ENCODE measurements at regions not wholly inside any gene's neighbourhood (a gene's known extent, or its start where the extent isn't known, plus 50 kb on each side); places are given as distances from the start of the nearest gene placed in this dataset.
A peak's percentile ranks its signal among the peaks of the same experiment; 100 is the strongest.

DNA sequence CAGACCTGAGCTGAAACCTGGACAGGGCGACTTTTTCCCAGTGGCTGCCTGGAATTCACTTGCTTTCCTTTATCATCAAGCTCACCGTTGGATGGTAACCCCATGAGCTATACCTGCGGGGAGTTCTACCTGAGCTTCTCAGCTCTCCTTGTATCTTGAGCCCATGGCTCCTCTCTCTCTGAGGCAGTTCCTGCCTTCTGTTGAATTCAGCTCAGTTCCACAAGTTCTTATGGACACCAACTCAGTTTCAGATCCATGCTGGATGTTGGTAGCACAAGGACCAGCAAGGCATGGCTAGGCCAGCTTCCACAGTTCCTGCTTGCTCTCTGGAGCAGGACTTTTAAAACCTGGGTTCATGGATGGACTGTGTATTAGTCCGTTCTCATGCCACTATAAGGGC is 58.3 kb upstream of the AMPD3 start:
- TF ChIP-seq, protein P1, sequence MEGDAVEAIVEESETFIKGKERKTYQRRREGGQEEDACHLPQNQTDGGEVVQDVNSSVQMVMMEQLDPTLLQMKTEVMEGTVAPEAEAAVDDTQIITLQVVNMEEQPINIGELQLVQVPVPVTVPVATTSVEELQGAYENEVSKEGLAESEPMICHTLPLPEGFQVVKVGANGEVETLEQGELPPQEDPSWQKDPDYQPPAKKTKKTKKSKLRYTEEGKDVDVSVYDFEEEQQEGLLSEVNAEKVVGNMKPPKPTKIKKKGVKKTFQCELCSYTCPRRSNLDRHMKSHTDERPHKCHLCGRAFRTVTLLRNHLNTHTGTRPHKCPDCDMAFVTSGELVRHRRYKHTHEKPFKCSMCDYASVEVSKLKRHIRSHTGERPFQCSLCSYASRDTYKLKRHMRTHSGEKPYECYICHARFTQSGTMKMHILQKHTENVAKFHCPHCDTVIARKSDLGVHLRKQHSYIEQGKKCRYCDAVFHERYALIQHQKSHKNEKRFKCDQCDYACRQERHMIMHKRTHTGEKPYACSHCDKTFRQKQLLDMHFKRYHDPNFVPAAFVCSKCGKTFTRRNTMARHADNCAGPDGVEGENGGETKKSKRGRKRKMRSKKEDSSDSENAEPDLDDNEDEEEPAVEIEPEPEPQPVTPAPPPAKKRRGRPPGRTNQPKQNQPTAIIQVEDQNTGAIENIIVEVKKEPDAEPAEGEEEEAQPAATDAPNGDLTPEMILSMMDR (IDR thresholded peaks at IDR 0.05), result no peak
- Histone ChIP-seq H3K36me3 (no peaks in the 10 kb centered on the region), H3K4me3 (no peak overlapping the region), H3K27ac (no peak overlapping the region), H3K9me3 (no peaks in the 10 kb centered on the region), H3K27me3 (replicated peaks; ENCODE audit: insufficient read depth) (no peaks in the 10 kb centered on the region), H3K4me1 (ENCODE audit: control insufficient read depth in 1 of 2, low read depth in 2 of 2) (peaks cover 4 to 11% of the 10 kb centered on the region in 2 donors)
- DNase-seq (ENCODE audit: low spot score), result no peak
- ATAC-seq (ENCODE audit: insufficient number of reproducible peaks, low FRiP score, low read depth), result no peak

DNA sequence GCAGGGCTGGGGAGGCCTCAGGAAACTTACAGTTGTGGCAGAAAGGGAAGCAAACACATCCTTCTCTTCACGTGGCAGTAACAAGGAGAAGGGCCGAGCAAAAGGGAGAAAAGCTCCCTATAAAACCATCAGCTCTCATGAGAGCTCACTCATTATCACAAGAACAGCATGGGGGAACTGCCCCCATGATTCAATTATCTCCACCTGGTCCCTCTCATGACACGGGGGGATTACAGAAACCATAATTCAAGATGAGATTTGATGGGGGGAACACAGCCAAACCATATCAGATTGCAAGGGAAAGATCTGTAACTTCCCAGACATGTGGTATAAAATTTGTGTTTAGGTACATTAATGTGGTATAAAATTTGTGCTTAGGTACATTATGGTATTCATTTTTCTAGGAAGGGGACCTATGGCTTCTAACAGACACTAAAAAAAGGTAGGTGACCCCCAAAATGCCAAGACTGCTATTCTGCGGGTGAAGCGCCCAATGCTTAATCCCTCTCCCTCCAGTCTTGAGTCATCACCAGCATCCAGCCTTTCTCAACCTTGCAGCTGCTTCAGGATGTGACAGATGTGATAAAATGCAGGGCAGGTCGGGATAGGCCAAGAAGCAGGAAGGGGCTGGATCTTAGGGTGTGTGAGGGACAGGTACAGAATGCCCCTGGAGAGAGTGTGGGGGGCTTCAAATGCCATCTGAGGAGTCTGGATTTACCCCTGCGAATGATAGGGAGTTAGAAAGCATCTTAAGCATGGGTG is 57.7 kb upstream of the AMPD3 start:
- DNase-seq (ENCODE audit: low spot score), result no peak
- ATAC-seq (ENCODE audit: insufficient number of reproducible peaks, low FRiP score, low read depth), result no peak
- TF ChIP-seq, protein P1 (IDR thresholded peaks at IDR 0.05), result no peak
- no peaks in the 10 kb centered on the region for H3K27me3 ChIP-seq (replicated peaks; ENCODE audit: insufficient read depth)
- no peaks in the 10 kb centered on the region for H3K9me3 ChIP-seq
- H3K4me3 ChIP-seq, result no peak overlapping the region
- H3K4me1 ChIP-seq (ENCODE audit: control insufficient read depth in 1 of 2, low read depth in 2 of 2), result peaks cover 4 to 11% of the 10 kb centered on the region in 2 donors
- no peaks in the 10 kb centered on the region for H3K36me3 ChIP-seq
- no peak overlapping the region for H3K27ac ChIP-seq

DNA sequence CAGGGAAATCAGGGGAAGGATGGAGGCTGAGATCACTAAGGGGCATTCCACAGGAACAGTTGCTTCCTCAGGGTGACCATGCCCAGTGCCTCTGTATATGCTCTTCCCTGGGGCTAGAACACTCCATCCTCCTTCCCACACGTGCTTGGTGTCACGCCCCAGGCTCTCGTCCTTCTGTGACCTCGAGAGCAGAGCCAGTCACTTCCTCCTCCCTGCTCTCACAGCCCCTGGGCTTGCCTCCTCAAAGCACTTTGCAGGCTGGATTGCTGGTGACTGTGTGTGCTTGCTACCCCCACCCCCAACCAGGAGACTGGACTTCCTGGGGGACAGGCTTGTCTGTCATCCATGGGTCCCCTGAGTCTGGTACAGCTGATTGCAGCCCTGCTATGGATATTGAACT is 56.5 kb upstream of the AMPD3 start:
- no peak overlapping the region for H3K27ac ChIP-seq
- no peak overlapping the region for H3K4me3 ChIP-seq
- H3K4me1 ChIP-seq (ENCODE audit: control insufficient read depth in 1 of 2, low read depth in 2 of 2), result peaks cover 4 to 11% of the 10 kb centered on the region in 2 donors
- no peaks in the 10 kb centered on the region for H3K9me3 ChIP-seq
- no peaks in the 10 kb centered on the region for H3K36me3 ChIP-seq
- DNase-seq (ENCODE audit: low spot score), result no peak
- no peaks in the 10 kb centered on the region for H3K27me3 ChIP-seq (replicated peaks; ENCODE audit: insufficient read depth)
- ATAC-seq (ENCODE audit: insufficient number of reproducible peaks, low FRiP score, low read depth), result peak; percentile 52
- TF ChIP-seq, protein P1 (IDR thresholded peaks at IDR 0.05), result no peak

DNA sequence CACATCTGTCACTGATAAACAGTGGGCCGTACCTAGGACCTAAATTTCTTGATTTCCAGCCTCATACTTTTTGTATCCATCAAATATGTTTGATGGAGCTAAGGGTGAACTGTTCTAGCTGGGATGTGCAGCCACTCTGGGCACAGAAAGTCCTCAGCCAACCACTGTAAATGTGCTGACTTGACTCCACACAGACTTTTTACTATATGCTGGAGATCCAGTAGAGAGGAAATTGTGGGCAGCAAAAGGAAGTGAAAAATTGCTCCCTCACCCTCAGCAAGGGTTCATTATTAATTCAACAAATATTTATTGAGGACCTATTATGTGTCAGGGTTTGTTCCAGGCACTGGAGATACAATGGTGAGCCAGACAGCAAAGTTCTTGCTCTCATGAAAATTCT is 54.2 kb upstream of the AMPD3 start:
- Histone ChIP-seq H3K36me3 (no peaks in the 10 kb centered on the region), H3K4me3 (no peak overlapping the region), H3K27ac (peak overlapping the region in 1 of 2 donors; percentile 27), H3K9me3 (no peaks in the 10 kb centered on the region), H3K27me3 (replicated peaks; ENCODE audit: insufficient read depth) (no peaks in the 10 kb centered on the region), H3K4me1 (ENCODE audit: control insufficient read depth in 1 of 2, low read depth in 2 of 2) (peaks cover 0 to 11% of the 10 kb centered on the region in 2 donors)
- TF ChIP-seq, protein P1 (IDR thresholded peaks at IDR 0.05), result no peak
- DNase-seq (ENCODE audit: low spot score) (no peak), ATAC-seq (ENCODE audit: insufficient number of reproducible peaks, low FRiP score, low read depth) (no peak)

DNA sequence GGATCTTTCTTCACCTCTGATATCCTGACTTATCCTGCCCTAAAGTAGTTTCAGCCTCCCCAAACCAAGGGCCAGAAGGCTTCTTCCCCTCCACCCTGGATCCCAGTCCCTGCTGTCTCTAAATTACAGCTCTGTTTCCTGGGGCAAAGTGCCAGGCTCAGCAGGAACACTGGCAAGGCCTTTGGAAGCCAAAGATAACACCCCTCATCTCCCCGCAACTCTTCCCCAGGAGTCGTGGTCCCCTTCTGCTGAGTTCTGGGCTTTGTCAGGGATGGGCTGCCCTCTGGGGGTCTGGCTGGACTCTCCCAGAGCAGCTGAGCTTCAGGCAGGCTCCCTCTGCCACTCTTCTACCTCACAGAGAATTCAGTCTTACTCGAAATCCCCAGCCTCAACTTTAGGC is 53.8 kb upstream of the AMPD3 start:
- DNase-seq (ENCODE audit: low spot score) (no peak), ATAC-seq (ENCODE audit: insufficient number of reproducible peaks, low FRiP score, low read depth) (no peak)
- H3K4me3 ChIP-seq, result no peak overlapping the region
- H3K27me3 ChIP-seq (replicated peaks; ENCODE audit: insufficient read depth), result no peaks in the 10 kb centered on the region
- H3K27ac ChIP-seq, result peak overlapping the region; percentile 2 to 27
- no peaks in the 10 kb centered on the region for H3K36me3 ChIP-seq
- TF ChIP-seq, protein P1 (IDR thresholded peaks at IDR 0.05), result no peak
- H3K9me3 ChIP-seq, result no peaks in the 10 kb centered on the region
- H3K4me1 ChIP-seq (ENCODE audit: control insufficient read depth in 1 of 2, low read depth in 2 of 2), result peaks cover under 1 to 11% of the 10 kb centered on the region in 2 donors
